PC-9 (cell line): ENCODE measurements at regions not wholly inside any gene's neighbourhood (a gene's known extent, or its start where the extent isn't known, plus 50 kb on each side); places are given as distances from the start of the nearest gene placed in this dataset. TPM values are rescaled to one million over a fixed set of nuclear protein-coding genes. Genes with fewer than 3 reads are reported as not detected.

Experiments
- BruUV-seq: library from RNA; stranded (reverse); fragments of 400-500 nt; replicated peaks from 2 replicates; lab custom pipeline; 2021; lab: Mats Ljungman, UMichigan
- CTCF ChIA-PET: fragments of 300-600 bp; sonication (Branson Sonifier 250); formaldehyde crosslinking; loops from one replicate; lab custom pipeline; 2022; ENCODE audit warnings: antibody characterized with exemption; lab: Charles Lee
- POLR2A ChIA-PET: fragments of 300-600 bp; sonication (Branson Sonifier 250); formaldehyde crosslinking; loops from one replicate; lab custom pipeline; 2022; ENCODE audit warnings: antibody characterized with exemption; ENCODE audit not compliant: unreplicated experiment; lab: Charles Lee
- DNase-seq, 2 experiments: peaks; one replicate each; pipeline versions ENCODE4 v3.0.0 to v3.0.0-alpha.2; 2015 to 2022; ENCODE audit warnings: mixed read lengths in 1 of 2
- H2AFZ ChIP-seq: fragments of 200-600 bp; sonication (generic); 2 replicates; pipeline ENCODE4 v1.8.1; 2017; ENCODE audit warnings: antibody characterized with exemption
- H3F3A ChIP-seq: fragments of 200-600 bp; sonication (generic); 2 replicates; pipeline ENCODE4 v1.8.1; 2017; ENCODE audit warnings: antibody characterized with exemption, mild to moderate bottlenecking, low read depth; ENCODE audit not compliant: insufficient read depth
- H3K27ac ChIP-seq: fragments of 200-600 bp; sonication (generic); 2 replicates; pipeline ENCODE4 v1.6.1; 2016; ENCODE audit warnings: mixed run types
- H3K27me3 ChIP-seq: fragments of 200-600 bp; sonication (generic); 2 replicates; pipeline ENCODE4 v1.6.1; 2016; ENCODE audit warnings: low read depth, mixed run types; ENCODE audit not compliant: insufficient read depth
- H3K36me3 ChIP-seq: fragments of 200-600 bp; sonication (generic); 2 replicates; pipeline ENCODE4 v1.6.1; 2016; ENCODE audit warnings: low read depth, mixed run types
- H3K4me1 ChIP-seq: fragments of 200-600 bp; sonication (generic); replicated peaks from 2 replicates; pipeline ENCODE4 v1.6.1; 2016; ENCODE audit warnings: mixed run types; ENCODE audit not compliant: insufficient read depth
- H3K4me2 ChIP-seq: fragments of 200-600 bp; sonication (generic); 2 replicates; pipeline ENCODE4 v1.6.1; 2017; ENCODE audit warnings: mixed run types
- H3K4me3 ChIP-seq: fragments of 200-600 bp; sonication (generic); 2 replicates; pipeline ENCODE4 v1.6.1; 2016; ENCODE audit warnings: mixed run types
- H3K79me2 ChIP-seq: fragments of 200-600 bp; sonication (generic); 2 replicates; pipeline ENCODE4 v1.6.1; 2017; ENCODE audit warnings: low read depth, mixed run types
- H3K9me2 ChIP-seq: fragments of 200-600 bp; sonication (generic); 2 replicates; pipeline ENCODE4 v1.8.1; 2017; ENCODE audit warnings: mild to moderate bottlenecking; ENCODE audit not compliant: insufficient read depth
- H3K9me3 ChIP-seq: fragments of 200-600 bp; sonication (generic); 2 replicates; pipeline ENCODE4 v1.8.1; 2016; ENCODE audit warnings: low read depth; ENCODE audit not compliant: insufficient read depth
- H4K20me1 ChIP-seq: fragments of 200-600 bp; sonication (generic); 2 replicates; pipeline ENCODE4 v1.8.1; 2017; ENCODE audit not compliant: insufficient read depth
- CTCF ChIP-seq: fragments of 200-600 bp; sonication (generic); conservative IDR thresholded peaks from 2 replicates; pipeline ENCODE4 v1.6.1; 2017; ENCODE audit warnings: mixed run types, antibody characterized with exemption, mild to moderate bottlenecking, moderate library complexity
- EZH2 ChIP-seq: fragments of 200-600 bp; sonication (generic); IDR thresholded peaks from 2 replicates; pipeline ENCODE4 v1.8.0; 2017; ENCODE audit warnings: antibody characterized with exemption, low read depth
- intact Hi-C: fragments of 100-400 bp; cut with micrococcal nuclease; formaldehyde crosslinking; loops from one replicate; pipeline ENCODE4 v1.10.0; 2022; ENCODE audit not compliant: unreplicated experiment
- microRNA-seq: library from miRNA; unstranded; fragments of <30 nt; microRNA quantifications from one replicate; pipeline ENCODE4 v1.2.0, GENCODE V29; 2021; ENCODE audit warnings: borderline number of aligned reads, borderline replicate concordance

- Histone ChIP-seq H3K79me2 (no peaks in the 10 kb centered on the region), H3K4me1 (no peaks in the 10 kb centered on the region), H4K20me1 (no peaks in the 10 kb centered on the region), H3K9me3 (peaks cover 15% of the 10 kb centered on the region; the same call in 1 of the 2 replicates), H3K4me3 (no peak overlapping the region), H3F3A (no peaks in the 10 kb centered on the region), H3K27ac (no peak overlapping the region), H3K36me3 (no peaks in the 10 kb centered on the region), H2AFZ (no peak overlapping the region), H3K27me3 (no peaks in the 10 kb centered on the region), H3K9me2 (peaks cover 6% of the 10 kb centered on the region; the same call in 1 of the 2 replicates), H3K4me2 (no peak overlapping the region)
- CTCF ChIA-PET: no interaction called here
- no TSS peak for BruUV-seq
- no peak for TF ChIP-seq CTCF
- no peak for TF ChIP-seq EZH2
- intact Hi-C loops: no loop called here
- POLR2A ChIA-PET: no interaction called here
- no peak for DNase-seq
These were observed 50.6 kb upstream of the PDGFD start for GRCh38 chr11:104214517-104214916.

Small RNA genes lying in the stretch of these regions (microRNA-seq; reads per million reads assigned to microRNA genes)
- gene MIR7641-1: not detected
